DOHH2 (cell line): ENCODE measurements at regions not wholly inside any gene's neighbourhood (a gene's known extent, or its start where the extent isn't known, plus 50 kb on each side); places are given as distances from the start of the nearest gene placed in this dataset.

Source experiments
- CTCF ChIP-seq: fragments of 200-600 bp; sonication (generic); IDR thresholded peaks from one replicate; pipeline ENCODE4 v1.5.1; 2014; ENCODE audit warnings: antibody characterized with exemption, mild to moderate bottlenecking, low read depth, low read length; ENCODE audit not compliant: poor library complexity, severe bottlenecking
- EZH2phosphoT487 ChIP-seq: fragments of 200-600 bp; sonication (generic); IDR thresholded peaks from 2 replicates; pipeline ENCODE4 v1.6.1; 2017; ENCODE audit warnings: borderline replicate concordance, mild to moderate bottlenecking, antibody characterized with exemption, low read length, moderate library complexity, mixed read lengths

GRCh38 chr13:44801990-44802389 is 187.3 kb downstream of the NUFIP1 start:
- TF ChIP-seq CTCF (no peak), EZH2phosphoT487 (no peak)
